Subcutaneous abdominal adipose tissue (tissue), 5 donors: ENCODE measurements at regions not wholly inside any gene's neighbourhood (a gene's known extent, or its start where the extent isn't known, plus 50 kb on each side); places are given as distances from the start of the nearest gene placed in this dataset.

ENCODE experiments used
- H3K27ac ChIP-seq: one replicate; pipeline ENCODE4 v1.7.0; 2013; ENCODE audit warnings: low read depth, mild to moderate bottlenecking, inconsistent platforms, low read length, moderate library complexity
- H3K27me3 ChIP-seq, 5 donors: one replicate each; pipeline ENCODE4 v1.7.0; 2013; ENCODE audit warnings: low read length in 5 of 5, inconsistent platforms in 1 of 5; ENCODE audit not compliant: control insufficient read depth in 5 of 5, insufficient read depth in 4 of 5
- H3K36me3 ChIP-seq, 5 donors: one replicate each; pipeline ENCODE4 v1.7.0; 2013; ENCODE audit warnings: low read length in 5 of 5; ENCODE audit not compliant: control insufficient read depth in 5 of 5, insufficient read depth in 5 of 5
- H3K4me1 ChIP-seq, 5 donors: one replicate each; pipeline ENCODE4 v1.7.0; 2013; ENCODE audit warnings: low read length in 5 of 5, mild to moderate bottlenecking in 3 of 5, moderate library complexity in 1 of 5; ENCODE audit not compliant: control insufficient read depth in 5 of 5, insufficient read depth in 5 of 5
- H3K4me3 ChIP-seq, 5 donors: one replicate each; pipeline ENCODE4 v1.7.0; 2013; ENCODE audit warnings: low read length in 5 of 5, low read depth in 1 of 5
- H3K9ac ChIP-seq, 5 donors: one replicate each; pipeline ENCODE4 v1.7.0; 2013; ENCODE audit warnings: low read length in 5 of 5, mild to moderate bottlenecking in 4 of 5, moderate library complexity in 3 of 5
- H3K9me3 ChIP-seq, 5 donors: one replicate each; pipeline ENCODE4 v1.7.0; 2013; ENCODE audit warnings: low read length in 5 of 5; ENCODE audit not compliant: control insufficient read depth in 5 of 5
- donor health status: healthy.
- donor health status: healthy.
- donor health status: healthy.
- donor health status: healthy.
- donor health status: healthy.

- Histone ChIP-seq H3K9ac (no peak overlapping the region), H3K4me3 (no peak overlapping the region), H3K27me3 (no peaks in the 10 kb centered on the region), H3K27ac (no peak overlapping the region), H3K36me3 (no peaks in the 10 kb centered on the region), H3K9me3 (no peaks in the 10 kb centered on the region), H3K4me1 (peaks cover 0 to 5% (median 2%) of the 10 kb centered on the region in 5 donors)
These were observed 251.2 kb upstream of the USP24 start for GRCh38 chr1:55466373-55466772.

- H3K36me3 ChIP-seq: no peaks in the 10 kb centered on the region
- no peak overlapping the region for H3K4me3 ChIP-seq
- H3K4me1 ChIP-seq: peaks cover 0 to 5% (median 2%) of the 10 kb centered on the region in 5 donors
- H3K27ac ChIP-seq: no peak overlapping the region
- H3K27me3 ChIP-seq: no peaks in the 10 kb centered on the region
- no peak overlapping the region for H3K9ac ChIP-seq
- no peaks in the 10 kb centered on the region for H3K9me3 ChIP-seq
These were observed 249.4 kb upstream of the USP24 start for GRCh38 chr1:55464550-55464949.

GRCh38 chr1:55463814-55464475 is 248.8 kb upstream of the USP24 start:
- Histone ChIP-seq H3K9me3 (no peaks in the 10 kb centered on the region), H3K4me1 (peaks cover 0 to 4% (median 1%) of the 10 kb centered on the region in 5 donors), H3K9ac (no peak overlapping the region), H3K36me3 (no peaks in the 10 kb centered on the region), H3K4me3 (no peak overlapping the region), H3K27ac (no peak overlapping the region), H3K27me3 (no peaks in the 10 kb centered on the region)

- Histone ChIP-seq H3K27ac (no peak overlapping the region), H3K9me3 (peaks cover 0 to 12% (median 8%) of the 10 kb centered on the region in 5 donors), H3K4me3 (no peak overlapping the region), H3K36me3 (no peaks in the 10 kb centered on the region), H3K9ac (no peak overlapping the region), H3K4me1 (no peaks in the 10 kb centered on the region), H3K27me3 (no peaks in the 10 kb centered on the region)
These were observed 242.7 kb upstream of the USP24 start for GRCh38 chr1:55457874-55458273.

- Histone ChIP-seq H3K9ac (no peak overlapping the region), H3K36me3 (no peaks in the 10 kb centered on the region), H3K9me3 (peaks cover 0 to 12% (median 8%) of the 10 kb centered on the region in 5 donors), H3K4me3 (no peak overlapping the region), H3K27me3 (no peaks in the 10 kb centered on the region), H3K4me1 (no peaks in the 10 kb centered on the region), H3K27ac (no peak overlapping the region)
These were observed 241.8 kb upstream of the USP24 start for GRCh38 chr1:55456971-55457370.

- Histone ChIP-seq H3K9ac (no peak overlapping the region), H3K27ac (no peak overlapping the region), H3K36me3 (no peaks in the 10 kb centered on the region), H3K27me3 (no peaks in the 10 kb centered on the region), H3K4me3 (no peak overlapping the region), H3K9me3 (peaks cover 0 to 4% (median 3%) of the 10 kb centered on the region in 5 donors), H3K4me1 (peaks cover 2 to 12% (median 8%) of the 10 kb centered on the region in 5 donors)
These were observed 233.1 kb upstream of the USP24 start for GRCh38 chr1:55448261-55448660.

GRCh38 chr1:55447488-55447887 is 232.3 kb upstream of the USP24 start:
- no peak overlapping the region for H3K9ac ChIP-seq
- peaks cover 0 to 4% (median 3%) of the 10 kb centered on the region in 5 donors for H3K9me3 ChIP-seq
- no peaks in the 10 kb centered on the region for H3K36me3 ChIP-seq
- H3K4me3 ChIP-seq: no peak overlapping the region
- no peak overlapping the region for H3K27ac ChIP-seq
- no peaks in the 10 kb centered on the region for H3K27me3 ChIP-seq
- peaks cover 2 to 15% (median 11%) of the 10 kb centered on the region in 5 donors for H3K4me1 ChIP-seq

- H3K9me3 ChIP-seq: peaks cover 0 to 4% (median 3%) of the 10 kb centered on the region in 5 donors
- peaks cover 2 to 15% (median 11%) of the 10 kb centered on the region in 5 donors for H3K4me1 ChIP-seq
- H3K9ac ChIP-seq: no peak overlapping the region
- no peak overlapping the region for H3K27ac ChIP-seq
- H3K27me3 ChIP-seq: no peaks in the 10 kb centered on the region
- H3K36me3 ChIP-seq: no peaks in the 10 kb centered on the region
- H3K4me3 ChIP-seq: no peak overlapping the region
These were observed 231.2 kb upstream of the USP24 start for GRCh38 chr1:55446351-55446750.

- no peak overlapping the region for H3K4me3 ChIP-seq
- peaks cover 2 to 15% (median 11%) of the 10 kb centered on the region in 5 donors for H3K4me1 ChIP-seq
- H3K9me3 ChIP-seq: peaks cover 0 to under 1% (median 0%) of the 10 kb centered on the region in 5 donors
These were observed 230.3 kb upstream of the USP24 start for GRCh38 chr1:55445416-55445815.

GRCh38 chr1:55444667-55445066 is 229.5 kb upstream of the USP24 start:
- H3K27ac ChIP-seq: peak overlapping the region; percentile 83
- peaks cover 2 to 15% (median 11%) of the 10 kb centered on the region in 5 donors for H3K4me1 ChIP-seq
- no peak overlapping the region for H3K9ac ChIP-seq
- no peaks in the 10 kb centered on the region for H3K9me3 ChIP-seq
- no peak overlapping the region for H3K4me3 ChIP-seq
- H3K36me3 ChIP-seq: no peaks in the 10 kb centered on the region
- no peaks in the 10 kb centered on the region for H3K27me3 ChIP-seq

More at GRCh38 chr1:55445416-55445815, 230.3 kb upstream of the USP24 start:
- Histone ChIP-seq H3K9ac (no peak overlapping the region), H3K27me3 (no peaks in the 10 kb centered on the region), H3K36me3 (no peaks in the 10 kb centered on the region), H3K27ac (no peak overlapping the region)
